Astrocyte of the hippocampus (primary cell): ENCODE measurements at regions not wholly inside any gene's neighbourhood (a gene's known extent, or its start where the extent isn't known, plus 50 kb on each side); places are given as distances from the start of the nearest gene placed in this dataset.

Experiments
- DNase-seq: peaks from one replicate; pipeline ENCODE4 v3.0.0; 2011; ENCODE audit warnings: low read depth, low spot score

GRCh38 chr11:11078344-11079086 is 220.7 kb upstream of the ZBED5 start:
- no peak for DNase-seq

- DNase-seq: no peak
These were observed 220.0 kb upstream of the ZBED5 start for GRCh38 chr11:11077898-11078297.

- no peak for DNase-seq
These were observed 219.0 kb upstream of the ZBED5 start for GRCh38 chr11:11076879-11077278.

- DNase-seq: no peak
These were observed 218.4 kb upstream of the ZBED5 start for GRCh38 chr11:11076276-11076675.

GRCh38 chr11:11075515-11076171 is 217.8 kb upstream of the ZBED5 start:
- DNase-seq: peak; percentile 31

GRCh38 chr11:11074686-11075335 is 217.0 kb upstream of the ZBED5 start:
- DNase-seq: no peak

- DNase-seq: peak; percentile 23
These were observed 216.1 kb upstream of the ZBED5 start for GRCh38 chr11:11073996-11074395.

GRCh38 chr11:11072067-11072466 is 214.2 kb upstream of the ZBED5 start:
- DNase-seq: no peak

GRCh38 chr11:11071486-11071885 is 213.6 kb upstream of the ZBED5 start:
- no peak for DNase-seq

GRCh38 chr11:11070976-11071375 is 213.1 kb upstream of the ZBED5 start:
- DNase-seq: no peak

GRCh38 chr11:11069841-11070835 is 212.3 kb upstream of the ZBED5 start:
- DNase-seq: no peak

- DNase-seq: no peak
These were observed 210.3 kb upstream of the ZBED5 start for GRCh38 chr11:11068113-11068512.

GRCh38 chr11:11065396-11065795 is 207.5 kb upstream of the ZBED5 start:
- no peak for DNase-seq

GRCh38 chr11:11057472-11057854 is 199.6 kb upstream of the ZBED5 start:
- peak; percentile 23 for DNase-seq

GRCh38 chr11:11056749-11057471 is 199.1 kb upstream of the ZBED5 start:
- no peak for DNase-seq

GRCh38 chr11:11056316-11056715 is 198.5 kb upstream of the ZBED5 start:
- no peak for DNase-seq

GRCh38 chr11:11047851-11048610 is 190.2 kb upstream of the ZBED5 start:
- no peak for DNase-seq

- DNase-seq: no peak
These were observed 188.9 kb upstream of the ZBED5 start for GRCh38 chr11:11046781-11047180.

- DNase-seq: no peak
These were observed 187.5 kb upstream of the ZBED5 start for GRCh38 chr11:11045156-11045930.
